ENCODE measurements at regions not wholly inside any gene's neighbourhood (a gene's known extent, or its start where the extent isn't known, plus 50 kb on each side); places are given as distances from the start of the nearest gene placed in this dataset.

DNA sequence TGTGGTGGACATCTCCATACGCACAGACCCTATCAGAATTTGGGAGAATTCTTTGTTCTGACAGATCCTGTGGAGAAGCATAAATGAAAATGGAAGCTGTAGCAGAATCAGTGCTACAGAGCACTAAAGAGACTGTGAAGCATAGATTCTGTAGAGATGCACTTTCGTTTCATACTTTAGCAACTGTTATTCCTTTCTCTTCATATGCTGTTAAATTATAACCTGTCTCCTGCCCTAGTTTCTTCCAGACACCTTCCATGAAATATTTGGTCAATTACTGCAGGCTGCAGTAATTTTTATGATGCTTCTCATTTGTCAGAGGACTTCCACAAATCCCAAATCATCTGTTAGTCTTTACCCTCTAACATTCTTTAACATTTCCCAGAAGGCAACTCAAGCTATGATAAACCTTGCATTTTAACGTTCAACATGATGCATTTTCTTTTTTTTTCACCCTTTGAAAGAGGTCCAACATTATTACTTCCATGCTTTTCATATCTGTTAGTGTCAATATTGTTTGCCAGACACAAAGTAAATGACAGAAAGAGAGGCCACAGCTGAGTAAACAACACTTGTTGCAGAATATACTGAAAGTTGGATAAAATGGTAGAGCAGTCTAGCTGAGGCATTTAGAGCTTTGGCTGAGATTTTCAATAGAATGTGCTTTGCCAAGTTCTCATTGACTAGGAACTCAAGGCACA lies 412.7 kb downstream of the LMO7 start:
- Histone ChIP-seq H3K36me3 (replicated peaks) (no peaks in the 10 kb centered on the region), H3K9me3 (no peaks in the 10 kb centered on the region), H3K4me1 (no peaks in the 10 kb centered on the region), H3K27me3 (ENCODE audit: low read depth) (no peaks in the 10 kb centered on the region; the same call in 1 of the 2 replicates), H3K4me3 (no peak overlapping the region)
- in situ Hi-C loops (cut with MboI; ENCODE audit: low sequenced_read_pairs) = no loop called here
- no peak for DNase-seq (ENCODE audit: low spot score in 2 of 2)

GRCh38 chr13:76048131-76048530 lies 412.0 kb downstream of the LMO7 start:
- H3K4me3 ChIP-seq = no peak overlapping the region
- in situ Hi-C loops (cut with MboI; ENCODE audit: low sequenced_read_pairs) = no loop called here
- DNase-seq (ENCODE audit: low spot score in 2 of 2) = no peak

DNA sequence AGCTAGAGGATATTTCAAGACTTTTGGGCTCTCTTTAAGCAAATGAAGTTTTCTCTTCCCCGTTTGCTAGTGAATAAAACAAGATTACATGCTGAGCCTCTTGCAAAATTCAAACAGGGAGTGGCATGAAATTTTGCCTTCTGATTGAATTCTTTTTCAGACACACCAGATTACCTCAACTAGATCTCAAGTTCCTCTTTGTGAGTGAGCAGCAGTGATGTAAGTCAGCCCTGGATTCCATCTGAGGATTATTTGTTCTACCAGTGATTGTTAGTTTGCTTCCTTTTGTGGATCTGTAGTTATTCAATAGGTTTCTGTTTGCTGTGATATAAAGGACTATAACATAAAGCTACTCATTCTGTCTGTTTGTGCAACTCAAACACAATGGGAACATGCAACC lies 407.7 kb downstream of the LMO7 start:
- in situ Hi-C loops (cut with MboI; ENCODE audit: low sequenced_read_pairs) = no loop called here
- H3K36me3 ChIP-seq (replicated peaks) = no peaks in the 10 kb centered on the region
- H3K9me3 ChIP-seq = no peaks in the 10 kb centered on the region
- H3K4me3 ChIP-seq = no peak overlapping the region
- no peaks in the 10 kb centered on the region; the same call in 1 of the 2 replicates for H3K27me3 ChIP-seq (ENCODE audit: low read depth)
- DNase-seq (ENCODE audit: low spot score in 2 of 2) = no peak
- no peaks in the 10 kb centered on the region for H3K4me1 ChIP-seq

More at GRCh38 chr13:76048131-76048530, 412.0 kb downstream of the LMO7 start:
- H3K27me3 ChIP-seq (ENCODE audit: low read depth) = no peaks in the 10 kb centered on the region; the same call in 1 of the 2 replicates
- no peaks in the 10 kb centered on the region for H3K4me1 ChIP-seq
- H3K36me3 ChIP-seq (replicated peaks) = no peaks in the 10 kb centered on the region
- no peaks in the 10 kb centered on the region for H3K9me3 ChIP-seq

DNA sequence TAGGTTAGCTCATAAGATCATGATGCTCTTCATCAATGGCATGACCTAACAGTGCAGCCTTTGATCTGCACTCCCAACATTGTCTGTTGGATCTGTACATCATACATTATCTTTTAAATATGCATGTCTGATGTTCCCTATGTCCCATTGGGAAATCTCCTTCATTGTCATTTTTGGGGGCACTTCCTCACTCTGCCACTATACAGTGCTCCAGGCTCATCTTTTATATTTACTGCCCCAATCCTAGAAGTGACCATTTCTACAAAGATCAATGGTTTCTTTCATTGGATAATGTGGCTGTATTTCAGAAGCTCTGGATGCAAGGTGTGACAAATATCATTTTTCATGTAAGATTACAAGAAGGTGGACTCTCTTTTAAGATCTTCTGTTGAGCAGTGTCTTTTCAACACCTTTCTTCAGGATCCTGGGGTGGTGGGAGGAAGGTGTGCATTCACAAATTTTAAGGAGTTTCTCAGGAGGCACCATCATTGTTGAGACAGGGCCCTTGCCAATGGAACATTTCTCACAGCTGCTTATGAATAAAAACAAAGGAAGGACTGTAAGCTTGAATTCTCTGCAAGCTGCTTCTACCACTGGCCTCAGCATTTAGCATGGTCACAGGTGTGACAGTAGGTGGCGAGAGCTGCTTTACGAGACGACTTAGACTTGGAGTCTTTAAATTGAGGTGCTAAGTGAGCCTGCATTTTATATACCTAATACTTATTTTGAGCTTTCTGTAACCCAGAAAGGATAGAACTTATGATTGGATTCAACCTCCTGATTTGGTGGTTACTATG lies 403.0 kb downstream of the LMO7 start:
- no peak for DNase-seq (ENCODE audit: low spot score in 2 of 2)

DNA sequence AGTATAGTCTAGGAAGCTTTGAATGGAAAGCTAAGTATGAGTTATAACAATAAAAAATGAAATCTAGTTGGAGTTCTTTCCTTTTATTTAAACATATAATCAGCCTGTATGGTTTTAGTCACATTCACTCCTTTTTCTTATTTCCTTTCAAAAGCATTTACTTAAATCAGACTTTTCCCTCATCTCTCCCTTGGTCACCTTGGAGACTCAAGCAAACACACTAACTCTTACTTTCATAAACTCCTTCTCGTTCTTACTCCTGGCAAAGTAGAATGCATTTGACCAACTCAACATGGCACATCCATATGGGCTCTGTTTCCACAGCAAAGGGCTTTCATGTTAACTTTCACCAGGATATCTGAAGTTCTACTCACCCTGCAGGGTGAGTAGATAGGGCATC lies 400.0 kb downstream of the LMO7 start:
- Histone ChIP-seq H3K4me1 (no peaks in the 10 kb centered on the region), H3K36me3 (replicated peaks) (no peaks in the 10 kb centered on the region), H3K27me3 (ENCODE audit: low read depth) (no peaks in the 10 kb centered on the region; the same call in 1 of the 2 replicates), H3K4me3 (no peak overlapping the region), H3K9me3 (no peaks in the 10 kb centered on the region)
- in situ Hi-C loops (cut with MboI; ENCODE audit: low sequenced_read_pairs) = no loop called here
- no peak for DNase-seq (ENCODE audit: low spot score in 2 of 2)

More for the DNA sequence above, 403.0 kb downstream of the LMO7 start:
- Histone ChIP-seq H3K27me3 (ENCODE audit: low read depth) (no peaks in the 10 kb centered on the region), H3K36me3 (replicated peaks) (no peaks in the 10 kb centered on the region), H3K4me1 (no peaks in the 10 kb centered on the region), H3K4me3 (no peak overlapping the region), H3K9me3 (no peaks in the 10 kb centered on the region)
- in situ Hi-C loops (cut with MboI; ENCODE audit: low sequenced_read_pairs) = no loop called here

DNA sequence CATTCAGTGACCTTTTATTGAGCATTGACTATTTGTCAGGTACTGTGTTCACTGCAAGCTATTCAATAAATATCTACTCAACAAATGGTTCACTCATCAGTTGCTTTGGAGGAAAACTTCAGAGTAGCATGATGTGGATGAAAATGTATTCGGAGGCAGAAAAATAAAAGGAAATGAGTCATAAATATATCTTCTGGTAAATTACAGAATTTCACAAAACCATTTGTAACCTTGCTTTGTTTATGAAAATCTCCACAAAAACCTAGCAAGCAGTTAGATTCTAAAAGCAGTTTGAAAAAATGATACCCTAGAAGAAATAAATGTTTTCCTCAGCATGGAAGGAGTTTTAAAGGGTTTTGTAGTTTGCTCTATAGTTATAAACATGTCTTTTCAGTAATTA lies 399.6 kb downstream of the LMO7 start:
- no peak for DNase-seq (ENCODE audit: low spot score in 2 of 2)
- in situ Hi-C loops (cut with MboI; ENCODE audit: low sequenced_read_pairs) = no loop called here
- H3K27me3 ChIP-seq (ENCODE audit: low read depth) = peaks cover 3% of the 10 kb centered on the region
- no peaks in the 10 kb centered on the region for H3K9me3 ChIP-seq
- H3K4me1 ChIP-seq = no peaks in the 10 kb centered on the region
- H3K36me3 ChIP-seq (replicated peaks) = no peaks in the 10 kb centered on the region
- H3K4me3 ChIP-seq = no peak overlapping the region

DNA sequence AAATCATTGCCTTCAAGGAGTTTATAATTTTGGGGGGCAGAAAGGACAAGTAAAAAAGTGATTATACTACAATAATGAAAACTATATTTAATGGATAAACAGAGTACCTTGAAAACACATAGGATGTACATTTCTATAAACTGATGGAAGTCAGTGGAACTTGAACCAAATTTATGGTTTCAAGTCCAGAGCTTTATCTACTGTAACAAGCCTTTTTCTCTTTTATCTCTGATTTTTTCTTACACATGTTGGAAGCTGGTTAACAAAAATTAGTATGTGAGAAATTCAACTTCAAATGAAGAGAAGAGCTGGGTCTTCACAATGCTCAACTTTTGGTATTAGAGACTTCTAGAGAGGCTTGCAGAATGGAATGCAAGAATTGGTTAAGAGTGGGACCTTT lies 393.6 kb downstream of the LMO7 start:
- Histone ChIP-seq H3K4me3 (no peak overlapping the region), H3K36me3 (replicated peaks) (no peaks in the 10 kb centered on the region), H3K4me1 (no peaks in the 10 kb centered on the region), H3K9me3 (no peaks in the 10 kb centered on the region), H3K27me3 (ENCODE audit: low read depth) (peaks cover 7% of the 10 kb centered on the region)
- no peak for DNase-seq (ENCODE audit: low spot score in 2 of 2)
- in situ Hi-C loops (cut with MboI; ENCODE audit: low sequenced_read_pairs) = no loop called here

DNA sequence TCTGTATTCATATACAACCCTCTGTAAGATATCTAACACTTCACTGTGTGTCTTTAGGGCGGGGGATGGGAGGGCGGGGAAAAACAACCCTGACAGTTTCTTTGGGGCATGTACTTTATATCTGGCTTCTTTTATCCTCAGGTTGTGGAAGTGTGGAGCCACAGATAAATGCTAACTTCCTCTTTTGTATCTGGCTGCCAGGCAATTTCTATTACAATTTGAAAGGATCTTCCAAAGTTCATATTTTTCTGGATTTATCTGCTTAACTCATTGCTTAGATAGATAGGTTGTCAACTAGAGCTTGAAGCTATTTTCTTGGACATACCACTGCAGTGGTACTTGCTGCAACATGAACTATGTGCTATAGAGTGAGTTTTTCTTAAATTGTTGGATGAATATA lies 393.0 kb downstream of the LMO7 start:
- no peaks in the 10 kb centered on the region for H3K4me1 ChIP-seq
- H3K9me3 ChIP-seq = no peaks in the 10 kb centered on the region
- H3K36me3 ChIP-seq (replicated peaks) = no peaks in the 10 kb centered on the region
- no peak overlapping the region for H3K4me3 ChIP-seq
- no peak for DNase-seq (ENCODE audit: low spot score in 2 of 2)
- in situ Hi-C loops (cut with MboI; ENCODE audit: low sequenced_read_pairs) = no loop called here
- H3K27me3 ChIP-seq (ENCODE audit: low read depth) = peaks cover 7% of the 10 kb centered on the region

GRCh38 chr13:76027131-76027530 lies 391.0 kb downstream of the LMO7 start:
- Histone ChIP-seq H3K27me3 (ENCODE audit: low read depth) (peaks cover 7% of the 10 kb centered on the region), H3K9me3 (no peaks in the 10 kb centered on the region), H3K4me3 (no peak overlapping the region), H3K4me1 (no peaks in the 10 kb centered on the region), H3K36me3 (replicated peaks) (no peaks in the 10 kb centered on the region)
- no peak for DNase-seq (ENCODE audit: low spot score in 2 of 2)
- in situ Hi-C loops (cut with MboI; ENCODE audit: low sequenced_read_pairs) = no loop called here

DNA sequence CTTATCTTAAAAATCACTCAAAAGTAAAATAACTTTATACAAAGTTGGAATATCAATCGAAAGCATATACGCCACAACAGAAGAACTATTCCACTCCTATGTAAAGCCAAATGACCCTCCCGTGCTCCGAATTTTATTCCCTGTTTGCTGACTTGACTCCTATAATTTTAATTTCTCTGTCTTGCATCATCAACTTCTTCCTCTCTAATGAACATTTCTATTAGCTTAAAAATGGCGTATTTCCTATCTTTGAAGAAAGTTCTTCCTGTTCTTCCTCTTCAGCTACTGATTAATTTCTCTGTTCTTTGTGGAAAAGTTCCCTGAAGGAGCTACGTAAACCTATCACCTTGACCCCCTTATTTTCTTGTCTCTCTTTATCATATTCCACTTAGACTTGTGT lies 389.3 kb downstream of the LMO7 start:
- Histone ChIP-seq H3K36me3 (replicated peaks) (no peaks in the 10 kb centered on the region), H3K27me3 (ENCODE audit: low read depth) (peaks cover 3% of the 10 kb centered on the region), H3K9me3 (no peaks in the 10 kb centered on the region), H3K4me1 (no peaks in the 10 kb centered on the region), H3K4me3 (no peak overlapping the region)
- no peak for DNase-seq (ENCODE audit: low spot score in 2 of 2)
- in situ Hi-C loops (cut with MboI; ENCODE audit: low sequenced_read_pairs) = no loop called here

DNA sequence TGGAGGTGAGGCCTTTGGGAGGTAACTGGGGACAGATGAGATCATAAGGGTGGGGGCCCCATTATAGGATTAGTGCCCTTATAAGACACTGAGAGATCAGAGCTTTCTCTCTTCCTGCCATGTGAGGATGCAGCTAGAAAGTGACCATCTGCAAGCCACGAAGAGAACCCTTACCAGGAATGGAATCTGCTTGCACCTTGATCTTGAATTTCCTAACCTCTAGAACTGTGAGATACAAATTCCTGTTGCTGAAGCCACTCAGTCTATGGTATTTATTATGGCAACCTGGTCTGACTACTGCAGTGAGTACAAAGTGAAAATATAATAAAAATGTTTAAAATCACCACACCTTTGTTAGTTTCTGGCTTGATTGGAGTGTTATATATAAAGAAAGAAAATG lies 388.0 kb downstream of the LMO7 start:
- Histone ChIP-seq H3K9me3 (no peaks in the 10 kb centered on the region), H3K36me3 (replicated peaks) (no peaks in the 10 kb centered on the region), H3K4me3 (no peak overlapping the region), H3K27me3 (ENCODE audit: low read depth) (no peaks in the 10 kb centered on the region; the same call in none of the 2 replicates), H3K4me1 (no peaks in the 10 kb centered on the region)
- DNase-seq (ENCODE audit: low spot score in 2 of 2) = no peak
- in situ Hi-C loops (cut with MboI; ENCODE audit: low sequenced_read_pairs) = loop anchor here (25.0 kb wide), 1 partner anchor 337 kb away; no protein-coding TSS in a partner anchor

DNA sequence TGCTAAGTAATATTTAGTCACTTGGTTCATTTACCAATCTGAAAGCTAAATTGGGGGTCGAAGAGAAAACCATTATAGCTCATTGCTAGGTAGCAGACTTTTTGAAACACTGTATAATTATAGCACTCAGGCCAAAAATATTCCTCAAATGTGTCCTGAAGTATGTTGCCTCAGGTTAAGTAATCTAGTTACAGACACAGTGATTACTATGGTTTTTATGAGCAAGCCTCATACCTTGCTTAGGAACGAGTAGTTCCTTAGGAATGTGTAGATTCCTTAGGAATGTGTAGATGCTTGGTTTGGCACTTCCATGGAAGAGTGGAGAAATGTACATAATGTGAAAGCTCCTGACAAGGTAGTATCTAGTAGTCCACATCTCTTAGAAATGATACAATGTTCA lies 387.5 kb downstream of the LMO7 start:
- in situ Hi-C loops (cut with MboI; ENCODE audit: low sequenced_read_pairs) = loop anchor here (25.0 kb wide), 1 partner anchor 336 kb away; no protein-coding TSS in a partner anchor
- Histone ChIP-seq H3K27me3 (ENCODE audit: low read depth) (no peaks in the 10 kb centered on the region; the same call in none of the 2 replicates), H3K4me1 (no peaks in the 10 kb centered on the region), H3K9me3 (no peaks in the 10 kb centered on the region), H3K36me3 (replicated peaks) (no peaks in the 10 kb centered on the region), H3K4me3 (no peak overlapping the region)
- no peak for DNase-seq (ENCODE audit: low spot score in 2 of 2)

DNA sequence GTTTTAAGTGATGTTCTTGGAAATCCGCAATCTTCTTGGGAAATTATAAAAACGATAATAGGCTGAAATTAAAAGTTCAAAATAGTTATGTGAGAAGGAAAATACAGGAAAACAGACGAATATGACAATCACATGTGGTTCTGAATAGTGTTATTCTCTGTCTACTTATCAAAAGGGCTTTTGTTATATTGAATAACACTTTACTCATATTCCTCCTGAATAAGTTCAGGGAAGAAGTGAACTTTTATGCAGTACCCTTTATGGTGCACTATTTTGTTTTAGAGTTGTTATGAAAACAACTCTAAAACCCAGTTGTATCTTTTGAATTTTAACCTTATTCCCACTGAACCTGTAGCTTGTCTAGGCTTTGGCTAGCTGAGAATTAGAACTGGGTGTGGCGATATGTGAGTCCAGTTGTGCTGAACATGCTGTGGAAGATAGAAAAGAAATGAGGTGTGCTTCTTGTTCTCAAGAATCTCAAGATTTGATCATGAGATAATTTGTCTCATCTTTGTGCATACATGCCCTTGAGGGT lies 384.4 kb downstream of the LMO7 start:
- H3K4me3 ChIP-seq = no peak overlapping the region
- no peaks in the 10 kb centered on the region; the same call in 1 of the 2 replicates for H3K27me3 ChIP-seq (ENCODE audit: low read depth)
- no peaks in the 10 kb centered on the region for H3K4me1 ChIP-seq
- no peaks in the 10 kb centered on the region for H3K9me3 ChIP-seq
- DNase-seq (ENCODE audit: low spot score in 2 of 2) = no peak
- no peaks in the 10 kb centered on the region for H3K36me3 ChIP-seq (replicated peaks)
- in situ Hi-C loops (cut with MboI; ENCODE audit: low sequenced_read_pairs) = loop anchor here (25.0 kb wide), 1 partner anchor 333 kb away; no protein-coding TSS in a partner anchor

All from HAP-1 (cell line).